GM10248 (cell line): ENCODE measurements at regions not wholly inside any gene's neighbourhood (a gene's known extent, or its start where the extent isn't known, plus 50 kb on each side); places are given as distances from the start of the nearest gene placed in this dataset.

Experiments
- CTCF ChIA-PET: fragments of 300-600 bp; sonication (Branson Sonifier 250); formaldehyde crosslinking; extraction: SDS; loops from one replicate; lab custom pipeline; 2021; ENCODE audit warnings: antibody characterized with exemption; lab: Yijun Ruan, JAX
- POLR2A ChIA-PET: fragments of 350-650 bp; sonication (Branson Sonifier 250); formaldehyde crosslinking; extraction: SDS; loops from one replicate; lab custom pipeline; 2020; ENCODE audit warnings: antibody characterized with exemption; lab: Yijun Ruan, JAX
- DNase-seq: peaks from one replicate; pipeline ENCODE4 v3.0.0; 2012; ENCODE audit errors: extremely low spot score
- CTCF ChIP-seq: IDR thresholded peaks from 2 replicates; pipeline ENCODE4 v1.5.1; 2012; ENCODE audit warnings: mild to moderate bottlenecking, low read depth; ENCODE audit errors: extremely low read depth, missing control alignments, control extremely low read depth

GRCh38 chr10:1874533-1874932 is 137.2 kb upstream of the ADARB2 start:
- CTCF ChIA-PET: interaction anchor here (1.5 kb wide), 1 partner anchor 47 kb away, joined by 3 read pairs; no protein-coding TSS in a partner anchor
- peak; percentile 24 for DNase-seq
- POLR2A ChIA-PET: no interaction called here
- TF ChIP-seq CTCF: no peak

GRCh38 chr10:1873661-1874315 is 136.5 kb upstream of the ADARB2 start:
- DNase-seq: peak; percentile 18
- ChIA-PET POLR2A (no interaction called here), CTCF (interaction anchor here (1.0 to 1.5 kb wide), 2 partner anchors 12 to 48 kb away, joined by 3 to 4 read pairs; no protein-coding TSS in a partner anchor)
- no peak for TF ChIP-seq CTCF

- POLR2A ChIA-PET: no interaction called here
- no peak for TF ChIP-seq CTCF
- CTCF ChIA-PET: no interaction called here
- DNase-seq: no peak
Observed at GRCh38 chr10:1872151-1872726, 134.9 kb upstream of the ADARB2 start.

- CTCF ChIA-PET: no interaction called here
- no peak for TF ChIP-seq CTCF
- DNase-seq: no peak
- POLR2A ChIA-PET: no interaction called here
Observed at GRCh38 chr10:1870491-1870890, 133.2 kb upstream of the ADARB2 start.

- POLR2A ChIA-PET: no interaction called here
- CTCF ChIA-PET: no interaction called here
- no peak for DNase-seq
- TF ChIP-seq CTCF: no peak
Observed at GRCh38 chr10:1869861-1870260, 132.5 kb upstream of the ADARB2 start.

GRCh38 chr10:1860351-1860750 is 123.0 kb upstream of the ADARB2 start:
- ChIA-PET CTCF (no interaction called here), POLR2A (no interaction called here)
- no peak for TF ChIP-seq CTCF
- DNase-seq: no peak
